GM12878 (cell line): ENCODE measurements at regions not wholly inside any gene's neighbourhood (a gene's known extent, or its start where the extent isn't known, plus 50 kb on each side); places are given as distances from the start of the nearest gene placed in this dataset.
"Not testable (repeated sequence)": the region's sequence is repeated elsewhere in the genome, so short reads cannot be mapped to it uniquely, and the experiment has no call there.

Experiments used
- ATAC-seq: fragments of 200-7000 bp; cut with Tn5 transposase; 3 replicates; pipeline ENCODE4 v1.9.1; 2020; ENCODE audit warnings: mild to moderate bottlenecking, moderate library complexity
- BruUV-seq: library from RNA; stranded (reverse); fragments of 400-500 nt; replicated peaks from 2 replicates; lab custom pipeline; 2021; lab: Mats Ljungman, UMichigan
- CTCF ChIA-PET: fragments of 300-600 bp; sonication (Branson Sonifier 250); formaldehyde crosslinking; extraction: SDS; loops from one replicate; lab custom pipeline; 2021; ENCODE audit warnings: inconsistent platforms; lab: Yijun Ruan, JAX
- POLR2A ChIA-PET: fragments of 350-600 bp; formaldehyde crosslinking; extraction: SDS; loops from one replicate; lab custom pipeline; 2021; ENCODE audit warnings: inconsistent platforms; lab: Charles Lee
- RAD21 ChIA-PET: fragments of 300-600 bp; sonication (Branson Sonifier 250); formaldehyde crosslinking; loops from one replicate; lab custom pipeline; 2023; ENCODE audit warnings: antibody characterized with exemption; ENCODE audit not compliant: unreplicated experiment; lab: Charles Lee
- SMC1A ChIA-PET: fragments of 300-600 bp; sonication (Branson Sonifier 250); formaldehyde crosslinking; loops from one replicate; lab custom pipeline; 2023; ENCODE audit not compliant: unreplicated experiment, uncharacterized antibody; lab: Charles Lee
- DNase-seq: peaks from one replicate; pipeline ENCODE4 v3.0.0-alpha.2; 2011; ENCODE audit warnings: low read depth, low spot score
- FAIRE-seq: peaks from 3 replicates; lab custom pipeline; 2011; peaks lifted over from hg19 to GRCh38; lab: Jason Lieb, UNC
- H2AFZ ChIP-seq: 2 replicates; pipeline ENCODE4 v1.6.0; 2011; ENCODE audit warnings: low read depth, low read length, control low read depth; ENCODE audit not compliant: control insufficient read depth
- H3K27ac ChIP-seq: 2 replicates; pipeline ENCODE4 v1.5.1; 2011; ENCODE audit warnings: control low read depth; ENCODE audit not compliant: control insufficient read depth, insufficient read depth
- H3K27me3 ChIP-seq, 2 experiments: replicated peaks in 1 of 2; 2 replicates each; pipeline versions ENCODE4 v1.6.0 to v1.6.1; 2011; ENCODE audit warnings: low read length in 1 of 2; ENCODE audit not compliant: control insufficient read depth in 2 of 2, insufficient read depth in 2 of 2
- H3K36me3 ChIP-seq, 2 experiments: 2 replicates each; pipeline ENCODE4 v1.5.1; 2011; ENCODE audit warnings: low read length in 1 of 2; ENCODE audit not compliant: control insufficient read depth in 2 of 2, insufficient read depth in 2 of 2
- H3K4me1 ChIP-seq: 2 replicates; pipeline ENCODE4 v1.6.1; 2011; ENCODE audit warnings: mild to moderate bottlenecking, low read length, moderate library complexity, mixed read lengths; ENCODE audit not compliant: control insufficient read depth, insufficient read depth
- H3K4me2 ChIP-seq: 2 replicates; pipeline ENCODE4 v1.6.0; 2011; ENCODE audit warnings: control low read depth; ENCODE audit not compliant: control insufficient read depth, insufficient read depth
- H3K4me3 ChIP-seq: fragments of 200-600 bp; sonication (generic); 2 replicates; pipeline ENCODE4 v1.5.1; 2016
- H3K79me2 ChIP-seq: 2 replicates; pipeline ENCODE4 v1.6.0; 2011; ENCODE audit warnings: low read length; ENCODE audit not compliant: control insufficient read depth, insufficient read depth
- H3K9ac ChIP-seq: 2 replicates; pipeline ENCODE4 v1.8.0; 2011; ENCODE audit warnings: low read length, control low read depth, mixed read lengths; ENCODE audit not compliant: control insufficient read depth, insufficient read depth
- H3K9me3 ChIP-seq: replicated peaks from 3 replicates; pipeline ENCODE4 v1.5.1; 2011; ENCODE audit warnings: mild to moderate bottlenecking, low read length; ENCODE audit not compliant: control insufficient read depth, insufficient read depth
- H4K20me1 ChIP-seq: 2 replicates; pipeline ENCODE4 v1.6.0; 2011; ENCODE audit not compliant: control insufficient read depth, insufficient read depth
- ASH2L ChIP-seq: fragments of 300-600, 200-600 bp; sonication (generic); IDR thresholded peaks from 2 replicates; pipeline ENCODE4 v1.6.1; 2017; ENCODE audit warnings: low read depth, mild to moderate bottlenecking, borderline replicate concordance
- NR2C2 ChIP-seq: IDR thresholded peaks from 2 replicates; pipeline ENCODE4 v1.6.1; 2011; ENCODE audit warnings: borderline replicate concordance, low read depth; ENCODE audit not compliant: control insufficient read depth, insufficient read length
- SIN3A ChIP-seq: IDR thresholded peaks from 2 replicates; pipeline ENCODE4 v1.6.1; 2012; ENCODE audit warnings: low read depth, low read length, improper control_type of control experiment
- WRNIP1 ChIP-seq: IDR thresholded peaks from 2 replicates; pipeline ENCODE4 v1.6.1; 2011; ENCODE audit warnings: low read depth, low read length, improper control_type of control experiment, borderline replicate concordance
- YBX1 ChIP-seq: fragments of 450-650 bp; IDR thresholded peaks from 2 replicates; pipeline ENCODE4 v1.6.1; 2016; ENCODE audit warnings: antibody characterized with exemption
- YY1 ChIP-seq: IDR thresholded peaks from 2 replicates; pipeline ENCODE4 v1.6.1; 2011; ENCODE audit warnings: low read depth, mild to moderate bottlenecking, low read length
- WGBS: methylation state at CpG from one replicate; pipeline ENCODE4 v1.1.6; 2016; ENCODE audit warnings: low lambda C conversion rate; ENCODE audit not compliant: insufficient replicate concordance, insufficient coverage; ENCODE audit errors: missing lambda C conversion rate; 5-methylcytosine and 5-hydroxymethylcytosine counted together
- in situ Hi-C: fragments of 300-500 bp; cut with MboI; formaldehyde crosslinking; loops from 9 replicates; pipeline ENCODE4 v1.14.3; 2018; ENCODE audit warnings: mixed read lengths
- intact Hi-C: fragments of 100-400 bp; cut with micrococcal nuclease; formaldehyde crosslinking; loops from one replicate; pipeline ENCODE4 v1.14.2; 2022; ENCODE audit not compliant: unreplicated experiment
- TF ChIP-seq, protein P1 (sequence below): fragments of 450-650 bp; IDR thresholded peaks from 2 replicates; pipeline ENCODE4 v1.6.1; 2014; ENCODE audit warnings: mild to moderate bottlenecking
- TF ChIP-seq, protein P2 (sequence below): IDR thresholded peaks from 2 replicates; pipeline ENCODE4 v1.6.1; 2012; ENCODE audit warnings: low read depth, low read length, improper control_type of control experiment

DNA sequence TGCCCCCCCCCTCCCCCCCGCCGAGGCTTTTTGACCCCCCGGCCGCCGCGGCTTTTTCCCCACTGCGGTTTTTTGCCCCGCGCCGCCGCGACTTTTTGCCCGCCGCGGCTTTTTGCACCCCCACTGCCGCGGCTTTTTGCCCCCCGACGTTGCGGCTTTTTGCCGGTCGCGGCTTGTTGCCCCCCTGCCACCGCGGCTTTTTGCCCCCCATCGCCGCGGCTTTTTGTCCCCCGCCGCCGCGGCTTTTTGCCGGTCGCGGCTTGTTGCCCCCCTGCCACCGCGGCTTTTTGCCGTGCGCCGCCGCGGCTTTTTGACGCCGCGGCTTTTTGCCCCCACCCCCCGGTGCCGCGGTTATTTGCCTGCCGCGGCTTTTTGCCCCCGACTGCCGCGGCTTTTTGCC lies 395.4 kb downstream of the ZNF33B start:
- FAIRE-seq, H3K9ac ChIP-seq, H3K4me2 ChIP-seq, intact Hi-C loops, H3K36me3 ChIP-seq, H3K79me2 ChIP-seq, H3K4me1 ChIP-seq, BruUV-seq, RAD21 ChIA-PET, ATAC-seq, CTCF ChIA-PET, H4K20me1 ChIP-seq, H3K27me3 ChIP-seq, H3K27ac ChIP-seq, SMC1A ChIA-PET, H3K4me3 ChIP-seq, in situ Hi-C loops, H3K9me3 ChIP-seq, POLR2A ChIA-PET, DNase-seq, H2AFZ ChIP-seq: not testable (repeated sequence)
- WGBS, result 83% methylated on average over 15 of the region's 53 CpGs

DNA sequence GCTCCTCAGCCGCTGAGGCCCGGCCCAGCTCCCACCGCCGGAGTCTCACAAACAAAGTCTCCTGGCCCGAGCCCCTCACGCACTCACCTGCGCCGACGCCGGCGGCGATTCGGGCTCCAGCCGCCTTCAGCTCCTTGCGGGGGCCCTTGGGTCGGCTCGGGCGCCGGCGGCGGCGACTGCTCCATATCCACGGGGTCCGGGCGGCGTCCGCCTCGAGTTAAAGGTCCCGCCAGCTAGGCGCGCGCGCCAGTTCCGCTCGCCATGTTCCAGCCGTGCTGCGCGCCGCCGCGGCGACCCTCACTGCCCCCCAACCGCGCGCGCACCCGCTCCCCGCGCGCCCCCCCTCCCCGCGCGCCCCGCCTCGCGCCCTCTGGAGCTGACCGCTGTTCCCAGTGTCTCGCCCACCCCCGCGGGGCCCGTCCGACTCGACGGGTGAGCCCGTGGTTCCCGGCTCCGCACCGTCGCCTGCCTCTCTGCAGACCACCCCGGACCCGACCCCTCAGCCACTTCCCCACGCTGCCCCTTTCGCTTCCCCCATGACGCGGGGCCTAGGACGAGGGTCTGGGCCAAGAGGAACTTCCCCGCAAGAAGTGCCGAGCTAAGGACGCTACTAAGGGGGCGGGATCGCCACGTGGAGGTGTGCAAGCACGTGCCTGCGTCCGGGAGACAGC lies 396.1 kb downstream of the ZNF33B start:
- in situ Hi-C loops, result no loop called here
- Histone ChIP-seq H3K27ac (no peak overlapping the region), H3K9me3 (no peaks in the 10 kb centered on the region; the same call in 2 of the 3 replicates), H3K4me2 (no peak overlapping the region), H3K9ac (no peak overlapping the region), H4K20me1 (no peaks in the 10 kb centered on the region), H2AFZ (no peak overlapping the region), H3K79me2 (no peaks in the 10 kb centered on the region), H3K27me3 (no peaks in the 10 kb centered on the region), H3K4me3 (no peak overlapping the region), H3K4me1 (no peaks in the 10 kb centered on the region), H3K36me3 (no peaks in the 10 kb centered on the region)
- FAIRE-seq, result no peak
- BruUV-seq, result no TSS peak
- intact Hi-C loops, result no loop called here
- CTCF ChIA-PET, result no interaction called here
- no peak for TF ChIP-seq ASH2L
- TF ChIP-seq SIN3A, result no peak
- no peak for TF ChIP-seq YY1
- TF ChIP-seq YBX1, result no peak
- TF ChIP-seq, protein P1, sequence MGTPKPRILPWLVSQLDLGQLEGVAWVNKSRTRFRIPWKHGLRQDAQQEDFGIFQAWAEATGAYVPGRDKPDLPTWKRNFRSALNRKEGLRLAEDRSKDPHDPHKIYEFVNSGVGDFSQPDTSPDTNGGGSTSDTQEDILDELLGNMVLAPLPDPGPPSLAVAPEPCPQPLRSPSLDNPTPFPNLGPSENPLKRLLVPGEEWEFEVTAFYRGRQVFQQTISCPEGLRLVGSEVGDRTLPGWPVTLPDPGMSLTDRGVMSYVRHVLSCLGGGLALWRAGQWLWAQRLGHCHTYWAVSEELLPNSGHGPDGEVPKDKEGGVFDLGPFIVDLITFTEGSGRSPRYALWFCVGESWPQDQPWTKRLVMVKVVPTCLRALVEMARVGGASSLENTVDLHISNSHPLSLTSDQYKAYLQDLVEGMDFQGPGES, result no peak
- no peak for TF ChIP-seq WRNIP1
- TF ChIP-seq, protein P2, sequence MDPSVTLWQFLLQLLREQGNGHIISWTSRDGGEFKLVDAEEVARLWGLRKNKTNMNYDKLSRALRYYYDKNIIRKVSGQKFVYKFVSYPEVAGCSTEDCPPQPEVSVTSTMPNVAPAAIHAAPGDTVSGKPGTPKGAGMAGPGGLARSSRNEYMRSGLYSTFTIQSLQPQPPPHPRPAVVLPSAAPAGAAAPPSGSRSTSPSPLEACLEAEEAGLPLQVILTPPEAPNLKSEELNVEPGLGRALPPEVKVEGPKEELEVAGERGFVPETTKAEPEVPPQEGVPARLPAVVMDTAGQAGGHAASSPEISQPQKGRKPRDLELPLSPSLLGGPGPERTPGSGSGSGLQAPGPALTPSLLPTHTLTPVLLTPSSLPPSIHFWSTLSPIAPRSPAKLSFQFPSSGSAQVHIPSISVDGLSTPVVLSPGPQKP, result no peak
- no peak for TF ChIP-seq NR2C2
- POLR2A ChIA-PET, result no interaction called here
- RAD21 ChIA-PET, result no interaction called here
- WGBS, result 92% methylated on average over 48 of the region's 85 CpGs
- SMC1A ChIA-PET, result no interaction called here
- no peak for DNase-seq
- ATAC-seq, result no peak

DNA sequence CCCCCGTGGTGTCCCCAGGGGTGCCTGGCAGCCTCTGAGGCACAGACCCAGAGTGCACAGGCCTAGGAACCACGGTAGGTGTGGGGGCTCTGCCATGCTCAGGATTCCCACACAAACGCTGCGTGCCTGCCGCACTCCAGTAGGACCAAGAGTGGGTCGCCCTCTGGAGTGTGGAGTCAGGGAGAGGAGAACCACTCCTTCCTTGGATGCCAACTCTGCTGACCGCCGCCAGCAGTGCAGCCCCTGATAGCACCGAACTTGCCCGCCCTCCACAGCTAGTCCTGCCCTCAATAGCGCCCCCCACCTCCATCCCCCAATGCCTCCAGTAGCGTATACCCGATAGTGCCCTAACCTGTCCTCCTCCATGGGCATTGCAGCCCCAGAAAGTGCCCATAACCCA lies 402.0 kb downstream of the ZNF33B start:
- intact Hi-C loops, H3K9ac ChIP-seq, H3K4me2 ChIP-seq, BruUV-seq, FAIRE-seq, DNase-seq, H3K27me3 ChIP-seq, SMC1A ChIA-PET, H2AFZ ChIP-seq, H3K79me2 ChIP-seq, H4K20me1 ChIP-seq, in situ Hi-C loops, H3K27ac ChIP-seq, H3K9me3 ChIP-seq, POLR2A ChIA-PET, H3K36me3 ChIP-seq, RAD21 ChIA-PET, ATAC-seq, H3K4me3 ChIP-seq, H3K4me1 ChIP-seq, CTCF ChIA-PET: not testable (repeated sequence)
- WGBS, result 65% methylated on average over 13 of the region's 13 CpGs
